GM23248 (cell line): ENCODE measurements at regions not wholly inside any gene's neighbourhood (a gene's known extent, or its start where the extent isn't known, plus 50 kb on each side); places are given as distances from the start of the nearest gene placed in this dataset.

Source experiments
- EZH2 ChIP-seq: fragments of 200-600 bp; sonication (generic); IDR thresholded peaks from 2 replicates; pipeline ENCODE4 v1.6.1; 2018; ENCODE audit warnings: antibody characterized with exemption, mild to moderate bottlenecking; ENCODE audit not compliant: insufficient read depth, poor library complexity, severe bottlenecking
- EZH2phosphoT487 ChIP-seq: fragments of 200-600 bp; sonication (generic); IDR thresholded peaks from 2 replicates; pipeline ENCODE4 v1.6.1; 2018; ENCODE audit warnings: antibody characterized with exemption, moderate library complexity, mild to moderate bottlenecking, low read depth; ENCODE audit not compliant: insufficient read depth

DNA sequence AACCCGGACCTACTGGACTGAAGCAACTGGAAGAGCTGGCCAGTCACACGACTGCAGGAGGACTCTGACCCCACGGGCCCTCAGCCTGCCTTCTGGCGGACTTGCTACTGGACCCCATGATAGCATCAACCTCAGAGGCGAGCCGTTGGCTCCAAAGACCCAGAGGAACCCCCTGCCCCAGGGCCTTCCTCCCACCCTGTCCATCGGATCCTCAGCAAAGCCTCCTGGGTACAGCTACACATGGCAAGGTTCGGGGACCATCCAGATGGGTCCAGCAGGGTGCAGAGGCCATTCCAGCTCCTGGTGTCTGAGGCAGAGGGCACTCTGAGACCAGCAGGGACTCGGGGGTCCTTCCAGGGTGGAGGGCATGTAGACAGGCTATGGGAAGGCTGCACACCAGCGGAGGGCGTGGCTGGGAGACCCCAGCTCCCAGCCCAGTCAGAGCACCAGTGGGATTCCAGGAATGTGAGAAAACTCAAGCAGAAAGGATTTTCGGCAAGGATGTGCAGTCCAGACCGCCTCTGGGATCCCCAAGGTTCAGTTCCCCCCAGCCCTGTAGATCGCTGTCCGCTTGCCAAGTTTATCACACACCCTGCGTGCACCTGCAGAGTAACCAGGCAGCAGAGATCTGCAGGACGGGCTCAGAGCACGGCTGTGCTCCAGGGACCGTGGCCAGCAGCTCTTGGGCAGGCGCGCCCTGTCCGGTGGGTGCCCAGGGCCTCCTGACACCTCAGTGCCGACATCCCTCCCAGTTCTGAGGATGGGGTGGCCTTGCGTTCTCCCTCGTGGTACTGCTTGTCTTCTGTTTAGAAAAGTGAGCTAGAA is 89.8 kb upstream of the PPP2R2D start:
- TF ChIP-seq EZH2phosphoT487 (no peak), EZH2 (no peak)
